Right forelimb (tissue), 1 donor: ENCODE measurements at regions not wholly inside any gene's neighbourhood (a gene's known extent, or its start where the extent isn't known, plus 50 kb on each side); places are given as distances from the start of the nearest gene placed in this dataset.

ENCODE experiments used
- DNase-seq: peaks from one replicate; pipeline ENCODE4 v3.0.0-alpha.2; 2018

GRCh38 chr3:159629329-159630084 lies 359.1 kb upstream of the IL12A start:
- DNase-seq = no peak

GRCh38 chr3:159631226-159631625 lies 357.4 kb upstream of the IL12A start:
- DNase-seq = no peak

- DNase-seq = no peak
Measured at GRCh38 chr3:159632128-159632527, 356.5 kb upstream of the IL12A start.

GRCh38 chr3:159632851-159633250 lies 355.8 kb upstream of the IL12A start:
- DNase-seq = no peak

GRCh38 chr3:159634483-159634882 lies 354.2 kb upstream of the IL12A start:
- DNase-seq = no peak

GRCh38 chr3:159635047-159635641 lies 353.5 kb upstream of the IL12A start:
- no peak for DNase-seq

- DNase-seq = no peak
Measured at GRCh38 chr3:159637883-159638542, 350.6 kb upstream of the IL12A start.

GRCh38 chr3:159640225-159640624 lies 348.4 kb upstream of the IL12A start:
- DNase-seq = no peak

GRCh38 chr3:159643406-159643805 lies 345.2 kb upstream of the IL12A start:
- no peak for DNase-seq

- DNase-seq = no peak
Measured at GRCh38 chr3:159645874-159646273, 342.8 kb upstream of the IL12A start.

- DNase-seq = no peak
Measured at GRCh38 chr3:159649951-159650350, 338.7 kb upstream of the IL12A start.

GRCh38 chr3:159650726-159651125 lies 337.9 kb upstream of the IL12A start:
- no peak for DNase-seq

GRCh38 chr3:159652452-159652851 lies 336.2 kb upstream of the IL12A start:
- no peak for DNase-seq

- no peak for DNase-seq
Measured at GRCh38 chr3:159654183-159655134, 334.2 kb upstream of the IL12A start.

- DNase-seq = no peak
Measured at GRCh38 chr3:159655202-159655601, 333.4 kb upstream of the IL12A start.

- no peak for DNase-seq
Measured at GRCh38 chr3:159657176-159657575, 331.5 kb upstream of the IL12A start.

- no peak for DNase-seq
Measured at GRCh38 chr3:159657629-159658028, 331.0 kb upstream of the IL12A start.

- no peak for DNase-seq
Measured at GRCh38 chr3:159660326-159660725, 328.3 kb upstream of the IL12A start.

- DNase-seq = no peak
Measured at GRCh38 chr3:159660901-159661300, 327.7 kb upstream of the IL12A start.

- no peak for DNase-seq
Measured at GRCh38 chr3:159662549-159662948, 326.1 kb upstream of the IL12A start.

- DNase-seq = no peak
Measured at GRCh38 chr3:159664006-159664405, 324.6 kb upstream of the IL12A start.

- no peak for DNase-seq
Measured at GRCh38 chr3:159664653-159665052, 324.0 kb upstream of the IL12A start.

GRCh38 chr3:159667261-159667660 lies 321.4 kb upstream of the IL12A start:
- DNase-seq = no peak
